GM18519 (cell line): ENCODE measurements at regions not wholly inside any gene's neighbourhood (a gene's known extent, or its start where the extent isn't known, plus 50 kb on each side); places are given as distances from the start of the nearest gene placed in this dataset.
"Not testable (repeated sequence)": the region's sequence is repeated elsewhere in the genome, so short reads cannot be mapped to it uniquely, and the experiment has no call there.

Experiments
- ATAC-seq: cut with Tn5 transposase; IDR thresholded peaks from one replicate; pipeline ENCODE4 v1.9.1; 2021; ENCODE audit warnings: mild to moderate bottlenecking, moderate library complexity; ENCODE audit not compliant: unreplicated experiment, low FRiP score

GRCh38 chr12:131352296-131352900 is 358.5 kb upstream of the SFSWAP start:
- no peak for ATAC-seq

GRCh38 chr12:131353376-131353775 is 357.5 kb upstream of the SFSWAP start:
- ATAC-seq, result no peak

- ATAC-seq, result no peak
These were observed 357.1 kb upstream of the SFSWAP start for GRCh38 chr12:131353826-131354225.

- ATAC-seq, result no peak
These were observed 355.3 kb upstream of the SFSWAP start for GRCh38 chr12:131355361-131356245.

- no peak for ATAC-seq
These were observed 354.3 kb upstream of the SFSWAP start for GRCh38 chr12:131356485-131357184.

- no peak for ATAC-seq
These were observed 353.6 kb upstream of the SFSWAP start for GRCh38 chr12:131357185-131357747.

- ATAC-seq, result no peak
These were observed 353.0 kb upstream of the SFSWAP start for GRCh38 chr12:131357920-131358319.

GRCh38 chr12:131362291-131363211 is 348.3 kb upstream of the SFSWAP start:
- no peak for ATAC-seq

GRCh38 chr12:131363393-131363792 is 347.5 kb upstream of the SFSWAP start:
- no peak for ATAC-seq

- ATAC-seq, result no peak
These were observed 346.9 kb upstream of the SFSWAP start for GRCh38 chr12:131363841-131364495.

- no peak for ATAC-seq
These were observed 345.7 kb upstream of the SFSWAP start for GRCh38 chr12:131364903-131365820.

GRCh38 chr12:131365821-131366260 is 345.0 kb upstream of the SFSWAP start:
- no peak for ATAC-seq

- no peak for ATAC-seq
These were observed 344.5 kb upstream of the SFSWAP start for GRCh38 chr12:131366261-131366871.

GRCh38 chr12:131367067-131367982 is 343.6 kb upstream of the SFSWAP start:
- not testable (repeated sequence) for ATAC-seq

- ATAC-seq, result no peak
These were observed 342.8 kb upstream of the SFSWAP start for GRCh38 chr12:131367983-131368667.

- no peak for ATAC-seq
These were observed 342.2 kb upstream of the SFSWAP start for GRCh38 chr12:131368668-131369071.
